K562 (cell line): ENCODE measurements at regions not wholly inside any gene's neighbourhood (a gene's known extent, or its start where the extent isn't known, plus 50 kb on each side); places are given as distances from the start of the nearest gene placed in this dataset.

Experiments
- ATAC-seq: fragments of 200-7000 bp; cut with Tn5 transposase; 3 replicates; pipeline ENCODE4 v1.9.1; 2020; ENCODE audit warnings: moderate library complexity
- BruUV-seq: library from RNA; stranded (reverse); fragments of 400-500 nt; replicated peaks from 2 replicates; lab custom pipeline; 2021; lab: Mats Ljungman, UMichigan
- CTCF ChIA-PET: fragments of 300-600 bp; formaldehyde crosslinking; extraction: SDS; loops from one replicate; lab custom pipeline; 2021; ENCODE audit warnings: low intra/inter-chr PET ratio; lab: Yijun Ruan, JAX
- POLR2A ChIA-PET: fragments of 300-600, 350-650 bp; sonication (Branson Sonifier 250); formaldehyde crosslinking; extraction: SDS; loops from one replicate; lab custom pipeline; 2021; ENCODE audit warnings: antibody characterized with exemption, inconsistent platforms; lab: Yijun Ruan, JAX
- DNase-seq, 4 experiments: peaks; one replicate each; pipeline versions ENCODE4 v3.0.0 to v3.0.0-alpha.2; 2011 to 2018; ENCODE audit warnings: low spot score in 3 of 4, mixed read lengths in 3 of 4; ENCODE audit errors: extremely low read depth in 1 of 4
- FAIRE-seq: peaks from 2 replicates; lab custom pipeline; 2011; peaks lifted over from hg19 to GRCh38; lab: Jason Lieb, UNC
- H2AFZ ChIP-seq: 2 replicates; pipeline ENCODE4 v1.6.0; 2011; ENCODE audit warnings: low read depth, low read length, control low read depth, inconsistent platforms
- H3K27ac ChIP-seq: fragments of 200-600 bp; 3 replicates; pipeline ENCODE4 v1.8.0; 2011; ENCODE audit warnings: low read depth, mild to moderate bottlenecking, control low read depth, inconsistent platforms, low read length, moderate library complexity, mixed read lengths; ENCODE audit errors: extremely low read depth
- H3K27me3 ChIP-seq, 2 experiments: fragments of 300-600 bp in 1 of 2; 2 replicates in 1 of 2; 3 replicates in 1 of 2; pipeline versions ENCODE4 v1.6.0 to v1.8.0; 2011; ENCODE audit warnings: inconsistent platforms in 2 of 2, low read length in 2 of 2, mild to moderate bottlenecking in 1 of 2, mixed read lengths in 1 of 2, moderate library complexity in 1 of 2; ENCODE audit not compliant: control insufficient read depth in 2 of 2, insufficient read depth in 2 of 2
- H3K36me3 ChIP-seq: fragments of 300-600 bp; 3 replicates; pipeline ENCODE4 v1.8.0; 2011; ENCODE audit warnings: mild to moderate bottlenecking, low read length, inconsistent platforms; ENCODE audit not compliant: control insufficient read depth, insufficient read depth
- H3K4me1 ChIP-seq, 2 experiments: fragments of 200-600 bp in 1 of 2; replicated peaks in 1 of 2; 2 replicates in 1 of 2; 3 replicates in 1 of 2; pipeline versions ENCODE4 v1.5.1 to v1.8.0; 2011; ENCODE audit warnings: inconsistent platforms in 2 of 2, low read length in 2 of 2, mild to moderate bottlenecking in 1 of 2, mixed read lengths in 1 of 2, moderate library complexity in 1 of 2; ENCODE audit not compliant: control insufficient read depth in 2 of 2, insufficient read depth in 2 of 2
- H3K4me2 ChIP-seq: 2 replicates; pipeline ENCODE4 v1.6.1; 2011; ENCODE audit warnings: low read length, control low read depth, inconsistent platforms, mixed read lengths; ENCODE audit not compliant: insufficient read depth
- H3K4me3 ChIP-seq: fragments of 200-600 bp; sonication (generic), shearing (Covaris generic); 2 replicates; pipeline ENCODE4 v1.5.1; 2016; ENCODE audit warnings: control low read depth, inconsistent platforms
- H3K79me2 ChIP-seq: fragments of 200-600 bp; 3 replicates; pipeline ENCODE4 v1.8.0; 2011; ENCODE audit warnings: low read length, inconsistent platforms; ENCODE audit not compliant: control insufficient read depth, insufficient read depth
- H3K9ac ChIP-seq, 2 experiments: 2 replicates each; pipeline versions ENCODE4 v1.6.0 to v1.6.1; 2011; ENCODE audit warnings: low read depth in 2 of 2, low read length in 2 of 2, control low read depth in 1 of 2, inconsistent platforms in 1 of 2, mild to moderate bottlenecking in 1 of 2, mixed read lengths in 1 of 2; ENCODE audit not compliant: insufficient read depth in 1 of 2
- H3K9me1 ChIP-seq: one replicate; pipeline ENCODE4 v1.6.0; 2011; ENCODE audit warnings: inconsistent platforms, mild to moderate bottlenecking, low read length, moderate library complexity; ENCODE audit not compliant: control insufficient read depth, insufficient read depth
- H3K9me3 ChIP-seq: replicated peaks from 2 replicates; pipeline ENCODE4 v1.5.1; 2011; ENCODE audit warnings: low read depth, low read length, inconsistent platforms; ENCODE audit not compliant: control insufficient read depth, insufficient read depth
- H4K20me1 ChIP-seq: replicated peaks from 2 replicates; pipeline ENCODE4 v1.6.1; 2011; ENCODE audit warnings: low read length, inconsistent platforms, mixed read lengths; ENCODE audit not compliant: control insufficient read depth, insufficient read depth
- CHD4 ChIP-seq: fragments of 200-600 bp; sonication (generic); IDR thresholded peaks from 3 replicates; pipeline ENCODE4 v1.6.1; 2012; ENCODE audit warnings: low read depth, mild to moderate bottlenecking, mixed read lengths, low read length, inconsistent platforms; ENCODE audit not compliant: insufficient read depth, insufficient replicate concordance, poor library complexity, severe bottlenecking
- DDX20 ChIP-seq: fragments of 450-650 bp; IDR thresholded peaks from 2 replicates; pipeline ENCODE4 v1.6.1; 2016; ENCODE audit warnings: missing genetic modification characterization, low read depth, mild to moderate bottlenecking, missing compliant biosample characterization, moderate library complexity
- ELF1 ChIP-seq: fragments of 200-800 bp; sonication (Bioruptor generic); IDR thresholded peaks from 2 replicates; pipeline ENCODE4 v1.6.1; 2016; ENCODE audit warnings: missing genetic modification characterization, missing compliant biosample characterization
- FOXO4 ChIP-seq: fragments of 450-650 bp; formaldehyde crosslinking; IDR thresholded peaks from 2 replicates; pipeline ENCODE4 v1.4.0; 2020; ENCODE audit warnings: mild to moderate bottlenecking, moderate library complexity
- HOMEZ ChIP-seq: fragments of 250-450 bp; sonication (Bioruptor Pico); IDR thresholded peaks from 2 replicates; pipeline ENCODE4 v1.4.0; 2020; ENCODE audit warnings: mild to moderate bottlenecking, moderate library complexity
- NFE2 ChIP-seq: IDR thresholded peaks from 2 replicates; pipeline ENCODE4 v1.6.1; 2014; ENCODE audit warnings: antibody characterized with exemption, low read depth
- TBP ChIP-seq: optimal IDR thresholded peaks from 2 replicates; pipeline ENCODE3; 2011; ENCODE audit warnings: low read depth, low read length, improper control_type of control experiment
- TSHZ1 ChIP-seq: fragments of 250-450 bp; sonication (Bioruptor Pico); IDR thresholded peaks from 2 replicates; pipeline ENCODE4 v1.4.0; 2020; ENCODE audit warnings: mild to moderate bottlenecking, moderate library complexity
- YY1 ChIP-seq, 3 experiments: IDR thresholded peaks; 2 replicates each; pipeline ENCODE4 v1.6.1; 2011; ENCODE audit warnings: low read length in 2 of 3, mild to moderate bottlenecking in 2 of 3, moderate library complexity in 2 of 3, borderline replicate concordance in 1 of 3, control low read depth in 1 of 3, low read depth in 1 of 3; ENCODE audit not compliant: insufficient read depth in 3 of 3, insufficient replicate concordance in 2 of 3, control insufficient read depth in 1 of 3, insufficient read length in 1 of 3; ENCODE audit errors: extremely low read depth in 1 of 3
- ZNF217 ChIP-seq: sonication (generic); formaldehyde crosslinking; IDR thresholded peaks from 2 replicates; pipeline ENCODE4 v1.8.0; 2022; ENCODE audit warnings: mild to moderate bottlenecking, missing genetic modification reagents
- ZNF384 ChIP-seq: IDR thresholded peaks from 2 replicates; pipeline ENCODE4 v1.6.1; 2012; ENCODE audit warnings: low read depth, low read length, improper control_type of control experiment
- ZNF75A ChIP-seq: fragments of 450-650 bp; formaldehyde crosslinking; IDR thresholded peaks from 2 replicates; pipeline ENCODE4 v1.4.0; 2020; ENCODE audit warnings: mild to moderate bottlenecking
- WGBS: fragments of 100-300 bp; shearing (Covaris generic); methylation state at CpG from one replicate; pipeline ENCODE4 v1.1.6; 2016; ENCODE audit warnings: low coverage, mixed read lengths; ENCODE audit not compliant: insufficient coverage; ENCODE audit errors: missing lambda C conversion rate; 5-methylcytosine and 5-hydroxymethylcytosine counted together
- in situ Hi-C: fragments of 300-500 bp; cut with MboI; formaldehyde crosslinking; loops from 4 replicates; pipeline ENCODE4 v1.15.0; 2018; ENCODE audit warnings: inconsistent platforms, mixed read lengths
- intact Hi-C: fragments of 100-400 bp; cut with micrococcal nuclease; formaldehyde crosslinking; loops from 2 replicates; pipeline ENCODE4 v1.14.2; 2022

- no peaks in the 10 kb centered on the region for H4K20me1 ChIP-seq
- CTCF ChIA-PET = no interaction called here
- H3K9me1 ChIP-seq = no peaks in the 10 kb centered on the region
- H3K9ac ChIP-seq = no peak overlapping the region
- no peaks in the 10 kb centered on the region for H3K79me2 ChIP-seq
- H3K9me3 ChIP-seq = 0 out of 2 replicates have a peak, but pooled peaks cover 1% of the 10 kb centered on the region
- intact Hi-C loops = no loop called here
- no TSS peak for BruUV-seq
- H3K27me3 ChIP-seq = no peaks in the 10 kb centered on the region
- DNase-seq = no peak
- H3K27ac ChIP-seq = no peak overlapping the region
- H2AFZ ChIP-seq = no peak overlapping the region
- no peaks in the 10 kb centered on the region for H3K36me3 ChIP-seq
- no peak for FAIRE-seq
- WGBS = 0% methylated on average over 1 of the region's 1 CpG
- no peaks in the 10 kb centered on the region for H3K4me1 ChIP-seq
- no peak overlapping the region for H3K4me2 ChIP-seq
- in situ Hi-C loops = no loop called here
- no peak for ATAC-seq
- POLR2A ChIA-PET = no interaction called here
- no peak overlapping the region for H3K4me3 ChIP-seq
- TF ChIP-seq ELF1 (tag) (no peak), TSHZ1 (CRISPR knock-in tag) (no peak), ZNF75A (CRISPR knock-in tag) (no peak), YY1 (IDR thresholded peaks at IDR 0.05; ENCODE audit: borderline replicate concordance in 1 of 3, control insufficient read depth in 1 of 3, extremely low read depth in 1 of 3, insufficient read depth in 3 of 3, insufficient read length in 1 of 3, insufficient replicate concordance in 2 of 3, low read depth in 1 of 3, low read length in 2 of 3) (no peak), ZNF217 (CRISPR knock-in tag) (no peak), CHD4 (no peak), TBP (no peak), DDX20 (tag) (no peak), HOMEZ (CRISPR knock-in tag) (no peak), FOXO4 (CRISPR knock-in tag) (no peak), NFE2 (no peak), ZNF384 (no peak)
Observed at GRCh38 chr12:87406926-87407325, 622.3 kb downstream of the C12orf50 start.
